ENCODE measurements at regions not wholly inside any gene's neighbourhood (a gene's known extent, or its start where the extent isn't known, plus 50 kb on each side); places are given as distances from the start of the nearest gene placed in this dataset.
A peak's percentile ranks its signal among the peaks of the same experiment; 100 is the strongest.

DNA sequence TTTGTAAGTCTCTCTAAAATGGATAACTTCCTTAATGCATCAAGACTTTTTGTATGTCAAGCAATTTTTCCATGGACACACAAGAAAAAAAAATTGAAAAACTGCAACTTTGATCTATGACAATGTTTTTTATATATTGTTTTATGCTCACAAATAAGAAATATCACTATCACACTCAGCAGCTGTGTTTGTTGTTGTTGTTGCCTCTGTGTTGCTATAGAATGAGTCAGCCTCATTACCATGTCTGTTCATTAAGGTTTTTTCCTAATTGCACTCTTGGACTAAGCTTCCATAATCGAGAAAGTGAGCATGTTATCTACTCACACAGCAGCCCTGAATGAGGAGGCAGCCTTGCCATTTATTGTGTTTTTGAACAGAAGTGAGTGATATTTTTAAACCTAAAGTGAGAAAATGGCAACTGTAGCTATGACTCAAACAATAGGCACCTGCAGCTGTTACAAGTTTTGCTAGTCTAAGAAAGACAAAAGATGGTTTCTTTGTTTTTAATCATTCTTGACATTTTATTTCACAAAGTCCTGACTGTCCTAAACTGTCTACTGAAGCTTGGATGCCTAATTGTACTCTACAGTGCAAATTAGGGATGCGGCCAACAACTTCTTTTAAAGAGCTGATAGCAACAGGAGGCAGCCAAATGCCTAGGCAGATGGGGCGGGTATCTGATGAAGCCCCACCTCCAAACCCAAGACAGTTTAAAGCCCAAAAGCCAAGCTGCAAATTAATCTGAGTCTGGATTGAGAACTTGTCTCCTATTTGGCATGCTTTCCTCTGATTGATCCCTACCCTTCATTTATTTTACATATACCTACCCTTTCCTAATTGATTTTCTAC, 77.9 kb upstream of the DOK5 start:
- no peak overlapping the region for H3K4me3 ChIP-seq (ENCODE audit: low read depth, low read length)
- H3K4me3 Mint-ChIP-seq, result no peak overlapping the region
- no peaks in the 10 kb centered on the region for H3K27me3 ChIP-seq (ENCODE audit: control insufficient read depth, insufficient read depth, low read length)
- ATAC-seq (ENCODE audit: low read depth in 2 of 2) (no peak), DNase-seq (no peak)
- H3K36me3 ChIP-seq (ENCODE audit: control insufficient read depth, insufficient read depth, low read length), result no peaks in the 10 kb centered on the region
- no peaks in the 10 kb centered on the region for H3K9me3 ChIP-seq (ENCODE audit: control insufficient read depth in 2 of 2, low read length in 2 of 2)
- no peaks in the 10 kb centered on the region for H3K4me1 Mint-ChIP-seq
- H3K27ac ChIP-seq (ENCODE audit: insufficient read depth, low read length, poor library complexity, severe bottlenecking), result no peak overlapping the region
- H3K9me3 Mint-ChIP-seq, result peaks cover 0 to 3% (median 0%) of the 10 kb centered on the region in 7 donors
- H3K36me3 Mint-ChIP-seq, result no peaks in the 10 kb centered on the region
- H3K27ac Mint-ChIP-seq, result peak overlapping the region in 1 of 3 donors; percentile 69
- no peaks in the 10 kb centered on the region for H3K4me1 ChIP-seq (ENCODE audit: control insufficient read depth, insufficient read depth, low read length, poor library complexity, severe bottlenecking)
- no peaks in the 10 kb centered on the region for H3K27me3 Mint-ChIP-seq

DNA sequence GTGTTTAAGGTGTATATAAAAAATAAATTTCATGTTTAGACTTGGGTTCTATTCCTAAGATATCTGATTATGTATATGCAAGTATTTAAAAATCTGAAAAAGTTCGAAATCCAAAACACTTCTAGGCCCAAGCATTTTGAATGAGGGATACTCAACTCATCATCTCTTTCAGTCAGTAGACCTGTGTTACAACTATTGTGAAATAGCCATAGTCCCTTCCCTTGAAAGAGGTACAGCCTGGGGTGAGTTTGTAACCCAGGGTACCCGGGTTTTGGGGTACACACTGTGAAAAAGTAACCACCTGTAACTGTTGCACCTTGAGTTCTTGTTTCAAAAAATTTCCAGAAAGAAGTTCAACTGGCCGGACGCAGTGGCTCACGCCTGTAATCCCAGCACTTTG, 76.6 kb upstream of the DOK5 start:
- Histone ChIP-seq H3K27ac (ENCODE audit: insufficient read depth, low read length, poor library complexity, severe bottlenecking) (no peak overlapping the region), H3K4me1 (ENCODE audit: control insufficient read depth, insufficient read depth, low read length, poor library complexity, severe bottlenecking) (no peaks in the 10 kb centered on the region), H3K4me3 (ENCODE audit: low read depth, low read length) (no peak overlapping the region), H3K9me3 (ENCODE audit: control insufficient read depth in 2 of 2, low read length in 2 of 2) (no peaks in the 10 kb centered on the region), H3K27me3 (ENCODE audit: control insufficient read depth, insufficient read depth, low read length) (no peaks in the 10 kb centered on the region), H3K36me3 (ENCODE audit: control insufficient read depth, insufficient read depth, low read length) (no peaks in the 10 kb centered on the region)
- no peaks in the 10 kb centered on the region for H3K36me3 Mint-ChIP-seq
- no peak for DNase-seq
- peaks cover 0 to 3% (median 0%) of the 10 kb centered on the region in 7 donors for H3K9me3 Mint-ChIP-seq
- no peak for ATAC-seq (ENCODE audit: low read depth in 2 of 2)
- no peaks in the 10 kb centered on the region for H3K27me3 Mint-ChIP-seq
- no peak overlapping the region for H3K27ac Mint-ChIP-seq
- no peak overlapping the region for H3K4me3 Mint-ChIP-seq
- H3K4me1 Mint-ChIP-seq, result no peaks in the 10 kb centered on the region

DNA sequence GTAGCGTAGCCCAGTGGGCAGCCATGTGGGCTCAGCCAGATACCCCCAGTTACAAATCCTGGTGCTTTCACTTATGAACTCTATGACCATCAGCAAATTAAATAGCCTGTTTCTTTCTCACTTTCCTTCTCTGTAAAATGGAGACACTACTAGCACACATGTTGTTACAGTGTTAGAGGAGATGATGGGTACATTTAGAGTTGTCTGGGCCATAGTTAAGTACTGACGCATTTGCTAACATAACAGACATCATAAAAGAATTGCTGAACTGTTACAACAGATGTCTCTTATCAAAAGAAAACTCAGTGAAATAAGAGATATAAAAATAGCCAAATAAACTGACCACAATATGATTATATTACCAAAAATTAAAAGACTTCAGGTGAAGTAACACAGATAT, 69.9 kb upstream of the DOK5 start:
- H3K27me3 Mint-ChIP-seq, result peaks cover 4% of the 10 kb centered on the region
- Histone ChIP-seq H3K9me3 (ENCODE audit: control insufficient read depth in 2 of 2, low read length in 2 of 2) (no peaks in the 10 kb centered on the region), H3K27me3 (ENCODE audit: control insufficient read depth, insufficient read depth, low read length) (no peaks in the 10 kb centered on the region), H3K4me3 (ENCODE audit: low read depth, low read length) (no peak overlapping the region), H3K4me1 (ENCODE audit: control insufficient read depth, insufficient read depth, low read length, poor library complexity, severe bottlenecking) (no peaks in the 10 kb centered on the region), H3K27ac (ENCODE audit: insufficient read depth, low read length, poor library complexity, severe bottlenecking) (no peak overlapping the region), H3K36me3 (ENCODE audit: control insufficient read depth, insufficient read depth, low read length) (no peaks in the 10 kb centered on the region)
- no peak overlapping the region for H3K27ac Mint-ChIP-seq
- ATAC-seq (ENCODE audit: low read depth in 2 of 2), result no peak
- no peak for DNase-seq
- peaks cover 0 to 2% (median 0%) of the 10 kb centered on the region in 7 donors for H3K9me3 Mint-ChIP-seq
- no peaks in the 10 kb centered on the region for H3K4me1 Mint-ChIP-seq
- no peaks in the 10 kb centered on the region for H3K36me3 Mint-ChIP-seq
- no peak overlapping the region for H3K4me3 Mint-ChIP-seq

DNA sequence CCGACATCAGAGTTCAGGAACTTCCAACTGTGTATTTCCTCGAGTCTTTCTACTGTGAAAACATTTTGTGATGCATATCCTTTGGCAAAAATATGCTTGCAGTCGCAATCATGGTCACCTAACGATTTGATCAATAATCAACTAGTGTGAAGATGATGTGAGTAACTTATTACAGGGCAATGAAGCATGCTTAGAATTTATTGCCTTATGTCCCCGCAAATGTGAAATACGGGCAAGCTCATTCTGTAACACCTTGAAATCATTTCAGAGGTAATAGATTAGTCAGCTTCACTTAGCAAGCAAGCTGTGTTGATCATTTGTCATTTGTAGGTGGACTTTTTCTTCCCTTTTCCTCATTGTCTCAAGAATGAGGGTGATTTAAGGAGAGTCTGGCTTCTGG, 67.9 kb upstream of the DOK5 start:
- no peaks in the 10 kb centered on the region for H3K27me3 ChIP-seq (ENCODE audit: control insufficient read depth, insufficient read depth, low read length)
- DNase-seq, result no peak
- H3K9me3 ChIP-seq (ENCODE audit: control insufficient read depth in 2 of 2, low read length in 2 of 2), result no peaks in the 10 kb centered on the region
- H3K9me3 Mint-ChIP-seq, result peaks cover 0 to 4% (median 0%) of the 10 kb centered on the region in 7 donors
- no peak for ATAC-seq (ENCODE audit: low read depth in 2 of 2)
- no peaks in the 10 kb centered on the region for H3K4me1 ChIP-seq (ENCODE audit: control insufficient read depth, insufficient read depth, low read length, poor library complexity, severe bottlenecking)
- H3K4me3 ChIP-seq (ENCODE audit: low read depth, low read length), result no peak overlapping the region
- H3K27me3 Mint-ChIP-seq, result peaks cover 4% of the 10 kb centered on the region
- no peaks in the 10 kb centered on the region for H3K36me3 ChIP-seq (ENCODE audit: control insufficient read depth, insufficient read depth, low read length)
- no peaks in the 10 kb centered on the region for H3K4me1 Mint-ChIP-seq
- H3K27ac Mint-ChIP-seq, result no peak overlapping the region
- no peak overlapping the region for H3K27ac ChIP-seq (ENCODE audit: insufficient read depth, low read length, poor library complexity, severe bottlenecking)
- H3K36me3 Mint-ChIP-seq, result no peaks in the 10 kb centered on the region
- H3K4me3 Mint-ChIP-seq, result no peak overlapping the region

DNA sequence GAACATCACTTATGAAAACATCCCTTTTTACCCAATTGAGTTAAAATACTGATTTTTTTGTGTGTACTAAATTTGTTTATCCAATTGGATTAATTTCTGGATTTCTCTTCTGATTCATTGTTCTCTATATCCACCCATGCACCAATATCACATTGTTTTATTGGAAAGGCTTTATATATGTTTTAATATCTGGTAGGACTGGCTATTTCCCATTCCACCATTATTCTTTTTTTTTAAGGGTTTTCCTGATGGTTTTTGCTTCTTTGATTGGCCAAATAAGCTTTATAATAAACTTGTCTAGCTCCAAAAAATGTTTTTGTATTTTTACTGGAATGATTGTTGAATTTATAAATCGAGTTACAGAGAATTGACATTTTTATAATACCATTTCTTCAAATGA, 59.4 kb upstream of the DOK5 start:
- Mint-ChIP-seq H3K4me3 (no peak overlapping the region), H3K27ac (no peak overlapping the region), H3K4me1 (no peaks in the 10 kb centered on the region), H3K27me3 (peaks cover 4% of the 10 kb centered on the region), H3K36me3 (no peaks in the 10 kb centered on the region), H3K9me3 (peaks cover 0 to 9% (median 0%) of the 10 kb centered on the region in 7 donors)
- Histone ChIP-seq H3K27me3 (ENCODE audit: control insufficient read depth, insufficient read depth, low read length) (no peaks in the 10 kb centered on the region), H3K27ac (ENCODE audit: insufficient read depth, low read length, poor library complexity, severe bottlenecking) (no peak overlapping the region), H3K9me3 (ENCODE audit: control insufficient read depth in 2 of 2, low read length in 2 of 2) (no peaks in the 10 kb centered on the region), H3K4me3 (ENCODE audit: low read depth, low read length) (no peak overlapping the region), H3K36me3 (ENCODE audit: control insufficient read depth, insufficient read depth, low read length) (no peaks in the 10 kb centered on the region), H3K4me1 (ENCODE audit: control insufficient read depth, insufficient read depth, low read length, poor library complexity, severe bottlenecking) (no peaks in the 10 kb centered on the region)
- no peak for ATAC-seq (ENCODE audit: low read depth in 2 of 2)
- no peak for DNase-seq

DNA sequence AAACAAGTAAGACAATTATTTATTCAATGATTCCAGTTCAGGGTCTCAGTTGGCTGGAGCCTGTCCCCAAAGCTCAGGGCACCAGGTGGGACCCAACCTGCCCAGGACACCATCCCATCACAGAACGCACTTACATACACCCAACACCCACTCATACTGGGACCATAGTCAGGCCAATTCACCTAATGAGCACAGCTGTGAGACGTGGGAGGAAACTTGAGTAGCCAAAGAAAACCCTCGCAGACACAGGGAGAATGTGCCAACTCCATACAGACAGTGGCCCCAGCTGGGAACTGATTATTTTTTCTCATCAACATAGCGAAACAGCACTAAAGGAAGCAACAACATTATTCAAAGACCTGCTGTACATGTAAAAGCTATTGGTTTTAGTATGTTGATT, 58.6 kb upstream of the DOK5 start:
- H3K27me3 Mint-ChIP-seq, result peaks cover 4% of the 10 kb centered on the region
- no peak overlapping the region for H3K4me3 ChIP-seq (ENCODE audit: low read depth, low read length)
- no peaks in the 10 kb centered on the region for H3K36me3 Mint-ChIP-seq
- no peaks in the 10 kb centered on the region for H3K4me1 Mint-ChIP-seq
- H3K9me3 Mint-ChIP-seq, result peaks cover 0 to 9% (median 0%) of the 10 kb centered on the region in 7 donors
- no peaks in the 10 kb centered on the region for H3K9me3 ChIP-seq (ENCODE audit: control insufficient read depth in 2 of 2, low read length in 2 of 2)
- DNase-seq, result no peak
- H3K4me3 Mint-ChIP-seq, result no peak overlapping the region
- no peaks in the 10 kb centered on the region for H3K27me3 ChIP-seq (ENCODE audit: control insufficient read depth, insufficient read depth, low read length)
- no peaks in the 10 kb centered on the region for H3K36me3 ChIP-seq (ENCODE audit: control insufficient read depth, insufficient read depth, low read length)
- no peak for ATAC-seq (ENCODE audit: low read depth in 2 of 2)
- no peaks in the 10 kb centered on the region for H3K4me1 ChIP-seq (ENCODE audit: control insufficient read depth, insufficient read depth, low read length, poor library complexity, severe bottlenecking)
- no peak overlapping the region for H3K27ac Mint-ChIP-seq
- H3K27ac ChIP-seq (ENCODE audit: insufficient read depth, low read length, poor library complexity, severe bottlenecking), result no peak overlapping the region

DNA sequence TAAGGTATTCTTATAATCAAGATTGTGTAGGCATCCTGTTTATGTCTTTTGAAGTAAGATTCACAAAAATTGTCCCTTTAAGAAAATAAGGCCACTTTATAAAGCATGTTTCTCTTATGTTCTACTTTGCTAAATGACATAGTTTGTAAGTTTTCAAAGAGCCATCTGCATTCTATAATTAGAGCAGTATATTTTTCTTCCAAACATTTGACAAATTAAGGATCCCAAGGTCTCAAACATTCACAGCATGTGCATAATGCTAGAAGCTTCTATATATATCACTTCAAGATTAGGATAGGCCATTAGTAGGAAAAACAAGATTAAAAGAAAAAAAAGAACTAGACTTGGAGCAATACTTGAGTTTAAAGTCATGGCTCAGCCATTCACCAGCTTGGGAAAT, 55.9 kb upstream of the DOK5 start:
- ATAC-seq (ENCODE audit: low read depth in 2 of 2) (no peak), DNase-seq (no peak)
- Histone ChIP-seq H3K36me3 (ENCODE audit: control insufficient read depth, insufficient read depth, low read length) (no peaks in the 10 kb centered on the region), H3K4me3 (ENCODE audit: low read depth, low read length) (no peak overlapping the region), H3K27ac (ENCODE audit: insufficient read depth, low read length, poor library complexity, severe bottlenecking) (no peak overlapping the region), H3K4me1 (ENCODE audit: control insufficient read depth, insufficient read depth, low read length, poor library complexity, severe bottlenecking) (no peaks in the 10 kb centered on the region), H3K9me3 (ENCODE audit: control insufficient read depth in 2 of 2, low read length in 2 of 2) (no peaks in the 10 kb centered on the region), H3K27me3 (ENCODE audit: control insufficient read depth, insufficient read depth, low read length) (no peaks in the 10 kb centered on the region)
- H3K36me3 Mint-ChIP-seq, result no peaks in the 10 kb centered on the region
- peaks cover 4% of the 10 kb centered on the region for H3K27me3 Mint-ChIP-seq
- H3K4me1 Mint-ChIP-seq, result no peaks in the 10 kb centered on the region
- peaks cover 0 to 5% (median 2%) of the 10 kb centered on the region in 7 donors for H3K9me3 Mint-ChIP-seq
- no peak overlapping the region for H3K27ac Mint-ChIP-seq
- no peak overlapping the region for H3K4me3 Mint-ChIP-seq

Measured in CD4-positive, CD25-positive, alpha-beta regulatory T cell (primary cell).